Stimulated activated naive CD4-positive, alpha-beta T cell (primary cell): ENCODE measurements at regions not wholly inside any gene's neighbourhood (a gene's known extent, or its start where the extent isn't known, plus 50 kb on each side); places are given as distances from the start of the nearest gene placed in this dataset.
"Not testable (repeated sequence)": the region's sequence is repeated elsewhere in the genome, so short reads cannot be mapped to it uniquely, and the experiment has no call there.

Source experiments
- DNase-seq, 6 experiments: peaks; one replicate each; lab custom pipeline; 2025; lab: John Stamatoyannopoulos, UW

- no peak for DNase-seq
Observed at GRCh38 chr6:152811785-152812184, 61.2 kb downstream of the VIP start.

GRCh38 chr6:152815230-152815872 lies 64.8 kb downstream of the VIP start:
- no peak for DNase-seq

GRCh38 chr6:152816055-152816454 lies 65.5 kb downstream of the VIP start:
- no peak for DNase-seq

- no peak for DNase-seq
Observed at GRCh38 chr6:152821525-152821924, 70.9 kb downstream of the VIP start.

- no peak for DNase-seq
Observed at GRCh38 chr6:152824666-152825065, 74.1 kb downstream of the VIP start.

GRCh38 chr6:152828431-152828830 lies 77.8 kb downstream of the VIP start:
- no peak for DNase-seq

- not testable (repeated sequence) for DNase-seq
Observed at GRCh38 chr6:152834366-152834765, 83.8 kb downstream of the VIP start.

- no peak for DNase-seq
Observed at GRCh38 chr6:152836523-152836922, 85.9 kb downstream of the VIP start.

- no peak for DNase-seq
Observed at GRCh38 chr6:152845421-152845820, 94.8 kb downstream of the VIP start.

GRCh38 chr6:152846825-152847224 lies 96.2 kb downstream of the VIP start:
- DNase-seq: no peak

GRCh38 chr6:152848919-152849318 lies 98.3 kb downstream of the VIP start:
- DNase-seq: no peak

- no peak for DNase-seq
Observed at GRCh38 chr6:152854086-152854795, 103.6 kb downstream of the VIP start.

GRCh38 chr6:152858141-152858540 lies 107.5 kb downstream of the VIP start:
- no peak for DNase-seq

- DNase-seq: no peak
Observed at GRCh38 chr6:152859225-152859624, 108.6 kb downstream of the VIP start.

GRCh38 chr6:152863618-152864326 lies 113.2 kb downstream of the VIP start:
- peak; percentile 1 to 64 (median 37) for DNase-seq

- DNase-seq: no peak
Observed at GRCh38 chr6:152874267-152874666, 108.6 kb downstream of the FBXO5 start.

GRCh38 chr6:152874846-152875568 lies 107.8 kb downstream of the FBXO5 start:
- DNase-seq: no peak

- DNase-seq: no peak
Observed at GRCh38 chr6:152879681-152880080, 103.2 kb downstream of the FBXO5 start.

- DNase-seq: no peak
Observed at GRCh38 chr6:152893187-152893586, 89.7 kb downstream of the FBXO5 start.

- DNase-seq: no peak
Observed at GRCh38 chr6:152896923-152897322, 85.9 kb downstream of the FBXO5 start.

GRCh38 chr6:152897807-152898399 lies 84.9 kb downstream of the FBXO5 start:
- DNase-seq: peak; percentile 1 to 52 (median 42)

- DNase-seq: no peak
Observed at GRCh38 chr6:152904678-152905077, 78.2 kb downstream of the FBXO5 start.
